HEK293T (cell line): ENCODE measurements at regions not wholly inside any gene's neighbourhood (a gene's known extent, or its start where the extent isn't known, plus 50 kb on each side); places are given as distances from the start of the nearest gene placed in this dataset.

Source experiments
- ARNT ChIP-seq: fragments of 450-650 bp; IDR thresholded peaks from 2 replicates; pipeline ENCODE4 v1.6.1; 2017; ENCODE audit warnings: mild to moderate bottlenecking
- BHLHE40 ChIP-seq: fragments of 450-650 bp; IDR thresholded peaks from 2 replicates; pipeline ENCODE4 v1.6.1; 2016; ENCODE audit warnings: mild to moderate bottlenecking, moderate library complexity, borderline replicate concordance
- CTBP1 ChIP-seq: fragments of 450-650 bp; IDR thresholded peaks from 2 replicates; pipeline ENCODE4 v1.6.1; 2016; ENCODE audit warnings: borderline replicate concordance
- ELF4 ChIP-seq: fragments of 450-650 bp; IDR thresholded peaks from 2 replicates; pipeline ENCODE4 v1.6.1; 2017; ENCODE audit warnings: antibody characterized with exemption
- FOXA1 ChIP-seq: fragments of 450-650 bp; IDR thresholded peaks from 2 replicates; pipeline ENCODE4 v1.6.1; 2016; ENCODE audit warnings: mild to moderate bottlenecking
- FOXK2 ChIP-seq: fragments of 450-650 bp; IDR thresholded peaks from 2 replicates; pipeline ENCODE4 v1.6.1; 2016; ENCODE audit warnings: mild to moderate bottlenecking
- FOXM1 ChIP-seq: fragments of 450-650 bp; IDR thresholded peaks from 2 replicates; pipeline ENCODE4 v1.6.1; 2017; ENCODE audit warnings: mild to moderate bottlenecking, borderline replicate concordance
- HDGF ChIP-seq: fragments of 450-650 bp; IDR thresholded peaks from 2 replicates; pipeline ENCODE4 v1.6.1; 2017; ENCODE audit warnings: antibody characterized with exemption, borderline replicate concordance
- LEF1 ChIP-seq: fragments of 450-650 bp; IDR thresholded peaks from 2 replicates; pipeline ENCODE4 v1.6.1; 2017; ENCODE audit warnings: mild to moderate bottlenecking, borderline replicate concordance
- NFRKB ChIP-seq: fragments of 450-650 bp; IDR thresholded peaks from 2 replicates; pipeline ENCODE4 v1.6.1; 2016; ENCODE audit warnings: mild to moderate bottlenecking, moderate library complexity
- PKNOX1 ChIP-seq: fragments of 450-650 bp; IDR thresholded peaks from 2 replicates; pipeline ENCODE4 v1.6.1; 2016
- SP1 ChIP-seq: fragments of 450-650 bp; IDR thresholded peaks from 2 replicates; pipeline ENCODE4 v1.6.1; 2017
- TARDBP ChIP-seq: fragments of 450-650 bp; IDR thresholded peaks from 2 replicates; pipeline ENCODE4 v1.6.1; 2016
- ZNF384 ChIP-seq: fragments of 450-650 bp; IDR thresholded peaks from 2 replicates; pipeline ENCODE4 v1.6.1; 2016

GRCh38 chr13:109963960-109964563 is 177.7 kb upstream of the IRS2 start:
- TF ChIP-seq CTBP1 (no peak), BHLHE40 (no peak), ELF4 (no peak), ARNT (no peak), HDGF (no peak), NFRKB (no peak), FOXA1 (no peak), SP1 (no peak), ZNF384 (no peak), FOXK2 (no peak), FOXM1 (no peak), TARDBP (no peak), LEF1 (no peak), PKNOX1 (no peak)
